Adipocyte (in vitro differentiated cells): ENCODE measurements at regions not wholly inside any gene's neighbourhood (a gene's known extent, or its start where the extent isn't known, plus 50 kb on each side); places are given as distances from the start of the nearest gene placed in this dataset.

Experiments
- DNase-seq: peaks from one replicate; pipeline ENCODE4 v3.0.0-alpha.2; 2015; ENCODE audit warnings: low read depth
- H3K27me3 ChIP-seq: replicated peaks from 2 replicates; pipeline ENCODE4 v1.7.0; 2013; ENCODE audit warnings: mild to moderate bottlenecking, low read length, moderate library complexity; ENCODE audit not compliant: control insufficient read depth, insufficient read depth
- H3K36me3 ChIP-seq: 2 replicates; pipeline ENCODE4 v1.7.0; 2013; ENCODE audit warnings: low read length, mild to moderate bottlenecking, moderate library complexity; ENCODE audit not compliant: control insufficient read depth, insufficient read depth, severe bottlenecking
- H3K4me1 ChIP-seq: 2 replicates; pipeline ENCODE4 v1.7.0; 2013; ENCODE audit warnings: mild to moderate bottlenecking, low read length, moderate library complexity; ENCODE audit not compliant: control insufficient read depth, insufficient read depth
- H3K4me3 ChIP-seq: 2 replicates; pipeline ENCODE4 v1.7.0; 2013; ENCODE audit warnings: mild to moderate bottlenecking, low read length, moderate library complexity
- H3K9ac ChIP-seq: 2 replicates; pipeline ENCODE4 v1.7.0; 2013; ENCODE audit warnings: mild to moderate bottlenecking, low read length, moderate library complexity
- H3K9me3 ChIP-seq: 2 replicates; pipeline ENCODE4 v1.7.0; 2013; ENCODE audit warnings: mild to moderate bottlenecking, low read length, moderate library complexity; ENCODE audit not compliant: control insufficient read depth

GRCh38 chr20:58128635-58129625 lies 99.5 kb downstream of the ANKRD60 start:
- no peak overlapping the region for H3K4me3 ChIP-seq
- H3K9ac ChIP-seq, result no peak overlapping the region
- H3K27me3 ChIP-seq, result peaks cover 14% of the 10 kb centered on the region
- H3K9me3 ChIP-seq, result peaks cover 20% of the 10 kb centered on the region
- no peak for DNase-seq
- H3K4me1 ChIP-seq, result peaks cover 24% of the 10 kb centered on the region
- H3K36me3 ChIP-seq, result no peaks in the 10 kb centered on the region

- peak; percentile 41 for DNase-seq
- no peak overlapping the region for H3K4me3 ChIP-seq
- peaks cover 14% of the 10 kb centered on the region for H3K27me3 ChIP-seq
Measured at GRCh38 chr20:58127701-58128111, 100.7 kb downstream of the ANKRD60 start.

GRCh38 chr20:58125726-58126125 lies 102.7 kb downstream of the ANKRD60 start:
- Histone ChIP-seq H3K27me3 (peaks cover 13% of the 10 kb centered on the region), H3K4me3 (no peak overlapping the region)
- DNase-seq, result no peak

More at GRCh38 chr20:58127701-58128111, 100.7 kb downstream of the ANKRD60 start:
- H3K9me3 ChIP-seq, result peaks cover 24% of the 10 kb centered on the region
- peaks cover 14% of the 10 kb centered on the region for H3K4me1 ChIP-seq
- no peak overlapping the region for H3K9ac ChIP-seq
- no peaks in the 10 kb centered on the region for H3K36me3 ChIP-seq

GRCh38 chr20:58117944-58118343 lies 110.5 kb downstream of the ANKRD60 start:
- no peaks in the 10 kb centered on the region for H3K36me3 ChIP-seq
- peaks cover 4% of the 10 kb centered on the region for H3K27me3 ChIP-seq
- H3K4me3 ChIP-seq, result no peak overlapping the region
- no peak overlapping the region for H3K9ac ChIP-seq
- H3K4me1 ChIP-seq, result no peaks in the 10 kb centered on the region
- H3K9me3 ChIP-seq, result peaks cover 36% of the 10 kb centered on the region
- DNase-seq, result peak; percentile 32

More at GRCh38 chr20:58125726-58126125, 102.7 kb downstream of the ANKRD60 start:
- no peaks in the 10 kb centered on the region for H3K36me3 ChIP-seq
- no peak overlapping the region for H3K9ac ChIP-seq
- peaks cover 28% of the 10 kb centered on the region for H3K9me3 ChIP-seq
- no peaks in the 10 kb centered on the region for H3K4me1 ChIP-seq

GRCh38 chr20:58116505-58116904 lies 111.9 kb downstream of the ANKRD60 start:
- no peak overlapping the region for H3K4me3 ChIP-seq
- no peak for DNase-seq
- H3K4me1 ChIP-seq, result peaks cover 12% of the 10 kb centered on the region

GRCh38 chr20:58113716-58114115 lies 114.7 kb downstream of the ANKRD60 start:
- no peak overlapping the region for H3K9ac ChIP-seq
- peaks cover 19% of the 10 kb centered on the region for H3K4me1 ChIP-seq
- H3K4me3 ChIP-seq, result no peak overlapping the region
- H3K27me3 ChIP-seq, result peaks cover 4% of the 10 kb centered on the region
- H3K9me3 ChIP-seq, result peaks cover 18% of the 10 kb centered on the region
- DNase-seq, result no peak
- no peaks in the 10 kb centered on the region for H3K36me3 ChIP-seq

More at GRCh38 chr20:58116505-58116904, 111.9 kb downstream of the ANKRD60 start:
- Histone ChIP-seq H3K9ac (no peak overlapping the region), H3K27me3 (peaks cover 4% of the 10 kb centered on the region), H3K9me3 (peaks cover 36% of the 10 kb centered on the region), H3K36me3 (no peaks in the 10 kb centered on the region)

GRCh38 chr20:58112017-58112781 lies 116.3 kb downstream of the ANKRD60 start:
- peaks cover 7% of the 10 kb centered on the region for H3K9me3 ChIP-seq
- DNase-seq, result peak; percentile 74

GRCh38 chr20:58111310-58112016 lies 117.0 kb downstream of the ANKRD60 start:
- no peak overlapping the region for H3K4me3 ChIP-seq
- H3K36me3 ChIP-seq, result no peaks in the 10 kb centered on the region
- peaks cover 4% of the 10 kb centered on the region for H3K27me3 ChIP-seq
- H3K9ac ChIP-seq, result no peak overlapping the region
- DNase-seq, result no peak
- peaks cover 5% of the 10 kb centered on the region for H3K9me3 ChIP-seq
- peaks cover 19% of the 10 kb centered on the region for H3K4me1 ChIP-seq

More at GRCh38 chr20:58112017-58112781, 116.3 kb downstream of the ANKRD60 start:
- no peaks in the 10 kb centered on the region for H3K36me3 ChIP-seq
- H3K4me3 ChIP-seq, result no peak overlapping the region
- peaks cover 4% of the 10 kb centered on the region for H3K27me3 ChIP-seq
- peak overlapping the region; percentile 9 for H3K9ac ChIP-seq
- peaks cover 19% of the 10 kb centered on the region for H3K4me1 ChIP-seq

GRCh38 chr20:58109918-58110635 lies 118.4 kb downstream of the ANKRD60 start:
- Histone ChIP-seq H3K4me1 (peaks cover 19% of the 10 kb centered on the region), H3K36me3 (no peaks in the 10 kb centered on the region), H3K9me3 (peaks cover 9% of the 10 kb centered on the region), H3K27me3 (no peaks in the 10 kb centered on the region), H3K4me3 (no peak overlapping the region), H3K9ac (no peak overlapping the region)
- no peak for DNase-seq

GRCh38 chr20:58109126-58109880 lies 119.2 kb downstream of the ANKRD60 start:
- Histone ChIP-seq H3K9me3 (peaks cover 9% of the 10 kb centered on the region), H3K4me3 (no peak overlapping the region), H3K4me1 (peaks cover 19% of the 10 kb centered on the region), H3K9ac (no peak overlapping the region), H3K27me3 (peaks cover under 1% of the 10 kb centered on the region), H3K36me3 (no peaks in the 10 kb centered on the region)
- DNase-seq, result peak; percentile 58
